ENCODE measurements at regions not wholly inside any gene's neighbourhood (a gene's known extent, or its start where the extent isn't known, plus 50 kb on each side); places are given as distances from the start of the nearest gene placed in this dataset.

GRCh38 chr7:131689662-131690234 lies 133.3 kb upstream of the PODXL start:
- no TSS peak for BruUV-seq (replicated peaks)
- dilution Hi-C loops (cut with HindIII; ENCODE audit: low sequenced_read_pairs, unreplicated experiment) (no loop called here), in situ Hi-C loops (cut with MboI; ENCODE audit: low sequenced_read_pairs) (no loop called here), intact Hi-C loops (cut with micrococcal nuclease) (loop anchor here (2.0 to 10.0 kb wide), 4 partner anchors 169 to 565 kb away; no protein-coding TSS in a partner anchor)
- H3K27ac ChIP-seq (ENCODE audit: insufficient read depth, low read length): no peak overlapping the region
- no peak overlapping the region for H3K4me2 ChIP-seq (ENCODE audit: low read depth, low read length)
- H3K9me1 ChIP-seq (ENCODE audit: insufficient read depth, low read length): no peaks in the 10 kb centered on the region
- H2AFZ ChIP-seq (replicated peaks; ENCODE audit: low read length, poor library complexity): peak overlapping the region; percentile 56
- no peak for DNase-seq
- H2AK5ac ChIP-seq (ENCODE audit: low read depth, low read length): no peak overlapping the region
- WGBS, 2 experiments (ENCODE audit: extremely low coverage in 2 of 2, insufficient read length in 1 of 2): 83% methylated on average over 1 of the region's 19 CpGs; no CpG with 5 or more reads in 1 of the 2 experiments
- no peak overlapping the region for H3K4ac ChIP-seq (ENCODE audit: low read depth, low read length)
- no peak overlapping the region for H3K9ac ChIP-seq (ENCODE audit: low read depth, low read length)
- H3K18ac ChIP-seq (ENCODE audit: low read depth, low read length): no peak overlapping the region
- no peak overlapping the region for H4K5ac ChIP-seq (ENCODE audit: low read depth, low read length)
- no peak overlapping the region for H3K23ac ChIP-seq (ENCODE audit: low read depth, low read length)
- H3K9me3 ChIP-seq (ENCODE audit: control insufficient read depth, insufficient read depth, low read length): no peaks in the 10 kb centered on the region
- H3K27me3 ChIP-seq (ENCODE audit: control insufficient read depth, insufficient read depth, low read length): peaks cover 42% of the 10 kb centered on the region
- H3K79me1 ChIP-seq (ENCODE audit: low read depth in 1 of 2, low read length in 2 of 2): no peaks in the 10 kb centered on the region
- TF ChIP-seq SMC3 (IDR thresholded peaks at IDR 0.05; ENCODE audit: low read depth, low read length) (no peak), ELK1 (IDR thresholded peaks at IDR 0.05; ENCODE audit: borderline replicate concordance, low read depth, low read length) (no peak), RCOR1 (IDR thresholded peaks at IDR 0.05; ENCODE audit: insufficient replicate concordance, low read length) (no peak), RAD21 (IDR thresholded peaks at IDR 0.05; ENCODE audit: low read length) (no peak), MAFK (IDR thresholded peaks at IDR 0.05; ENCODE audit: low read depth, low read length) (no peak), MXI1 (IDR thresholded peaks at IDR 0.05; ENCODE audit: borderline replicate concordance, low read depth, low read length) (no peak), CEBPB (IDR thresholded peaks at IDR 0.05; ENCODE audit: low read depth, low read length) (no peak), POLR2A (IDR thresholded peaks at IDR 0.05; ENCODE audit: low read depth, low read length) (no peak), CHD1 (IDR thresholded peaks at IDR 0.05; ENCODE audit: low read depth, low read length) (no peak), MAZ (IDR thresholded peaks at IDR 0.05; ENCODE audit: borderline replicate concordance, low read depth, low read length) (no peak)
- no peak overlapping the region for H3K56ac ChIP-seq (ENCODE audit: extremely low read depth, insufficient read depth, low read length)
- H2BK20ac ChIP-seq (ENCODE audit: low read depth, low read length): no peak overlapping the region
- H2BK5ac ChIP-seq (ENCODE audit: low read depth, low read length, poor library complexity, severe bottlenecking): no peak overlapping the region
- CTCF ChIA-PET: interaction anchor here (1.5 kb wide), 1 partner anchor 13 kb away, joined by 6 read pairs; no protein-coding TSS in a partner anchor
- no peak overlapping the region for H4K8ac ChIP-seq (ENCODE audit: low read depth in 2 of 2, low read length in 2 of 2)
- H3K36me3 ChIP-seq (ENCODE audit: control insufficient read depth, insufficient read depth, low read length): no peaks in the 10 kb centered on the region
- H4K20me1 ChIP-seq (ENCODE audit: insufficient read depth, low read length): 0 out of 2 replicates have a peak, but pooled peaks cover 5% of the 10 kb centered on the region
- H3K4me3 ChIP-seq (ENCODE audit: insufficient read depth, low read depth, low read length): no peak overlapping the region
- no peak overlapping the region for H2AK9ac ChIP-seq (replicated peaks; ENCODE audit: low read depth, low read length, poor library complexity)
- H3K14ac ChIP-seq (replicated peaks; ENCODE audit: low read depth, low read length): no peak overlapping the region
- H4K91ac ChIP-seq (ENCODE audit: insufficient read depth, low read depth, low read length): no peak overlapping the region
- ATAC-seq (ENCODE audit: low read depth): no peak
- POLR2A ChIA-PET (ENCODE audit: unreplicated experiment): no interaction called here
- H3K4me1 ChIP-seq (ENCODE audit: control insufficient read depth, insufficient read depth, low read length): no peaks in the 10 kb centered on the region
- H2BK15ac ChIP-seq (ENCODE audit: low read depth, low read length): no peak overlapping the region
- no peak overlapping the region for H2BK120ac ChIP-seq (ENCODE audit: low read depth, low read length)

Measured in IMR-90 (cell line).